ENCODE measurements at regions not wholly inside any gene's neighbourhood (a gene's known extent, or its start where the extent isn't known, plus 50 kb on each side); places are given as distances from the start of the nearest gene placed in this dataset.
"Not testable (repeated sequence)": the region's sequence is repeated elsewhere in the genome, so short reads cannot be mapped to it uniquely, and the experiment has no call there.

GRCh38 chr15:62681939-62682896 lies 360.3 kb upstream of the TPM1 start:
- no peak overlapping the region for H3K27ac ChIP-seq (replicated peaks)
- DNase-seq (ENCODE audit: low read depth in 1 of 2, low spot score in 1 of 2) = no peak

GRCh38 chr15:62683192-62683591 lies 359.4 kb upstream of the TPM1 start:
- H3K27ac ChIP-seq (replicated peaks); H3K27me3 ChIP-seq (ENCODE audit: insufficient read depth, poor library complexity, severe bottlenecking); H3K4me3 ChIP-seq (replicated peaks; ENCODE audit: insufficient read depth, low read length); DNase-seq (ENCODE audit: low read depth in 1 of 2, low spot score in 1 of 2): not testable (repeated sequence)

More at GRCh38 chr15:62681939-62682896, 360.3 kb upstream of the TPM1 start:
- no peak for TF ChIP-seq SPI1 (IDR thresholded peaks at IDR 0.05; ENCODE audit: borderline replicate concordance, low read depth)
- TF ChIP-seq GABPA (IDR thresholded peaks at IDR 0.05; ENCODE audit: low read depth) = no peak
- no peak for TF ChIP-seq POLR2AphosphoS5 (IDR thresholded peaks at IDR 0.05; ENCODE audit: low read depth)
- TF ChIP-seq, protein P1, sequence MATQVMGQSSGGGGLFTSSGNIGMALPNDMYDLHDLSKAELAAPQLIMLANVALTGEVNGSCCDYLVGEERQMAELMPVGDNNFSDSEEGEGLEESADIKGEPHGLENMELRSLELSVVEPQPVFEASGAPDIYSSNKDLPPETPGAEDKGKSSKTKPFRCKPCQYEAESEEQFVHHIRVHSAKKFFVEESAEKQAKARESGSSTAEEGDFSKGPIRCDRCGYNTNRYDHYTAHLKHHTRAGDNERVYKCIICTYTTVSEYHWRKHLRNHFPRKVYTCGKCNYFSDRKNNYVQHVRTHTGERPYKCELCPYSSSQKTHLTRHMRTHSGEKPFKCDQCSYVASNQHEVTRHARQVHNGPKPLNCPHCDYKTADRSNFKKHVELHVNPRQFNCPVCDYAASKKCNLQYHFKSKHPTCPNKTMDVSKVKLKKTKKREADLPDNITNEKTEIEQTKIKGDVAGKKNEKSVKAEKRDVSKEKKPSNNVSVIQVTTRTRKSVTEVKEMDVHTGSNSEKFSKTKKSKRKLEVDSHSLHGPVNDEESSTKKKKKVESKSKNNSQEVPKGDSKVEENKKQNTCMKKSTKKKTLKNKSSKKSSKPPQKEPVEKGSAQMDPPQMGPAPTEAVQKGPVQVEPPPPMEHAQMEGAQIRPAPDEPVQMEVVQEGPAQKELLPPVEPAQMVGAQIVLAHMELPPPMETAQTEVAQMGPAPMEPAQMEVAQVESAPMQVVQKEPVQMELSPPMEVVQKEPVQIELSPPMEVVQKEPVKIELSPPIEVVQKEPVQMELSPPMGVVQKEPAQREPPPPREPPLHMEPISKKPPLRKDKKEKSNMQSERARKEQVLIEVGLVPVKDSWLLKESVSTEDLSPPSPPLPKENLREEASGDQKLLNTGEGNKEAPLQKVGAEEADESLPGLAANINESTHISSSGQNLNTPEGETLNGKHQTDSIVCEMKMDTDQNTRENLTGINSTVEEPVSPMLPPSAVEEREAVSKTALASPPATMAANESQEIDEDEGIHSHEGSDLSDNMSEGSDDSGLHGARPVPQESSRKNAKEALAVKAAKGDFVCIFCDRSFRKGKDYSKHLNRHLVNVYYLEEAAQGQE (IDR thresholded peaks at IDR 0.05; ENCODE audit: insufficient replicate concordance, low read depth) = no peak
- TF ChIP-seq, protein P2, sequence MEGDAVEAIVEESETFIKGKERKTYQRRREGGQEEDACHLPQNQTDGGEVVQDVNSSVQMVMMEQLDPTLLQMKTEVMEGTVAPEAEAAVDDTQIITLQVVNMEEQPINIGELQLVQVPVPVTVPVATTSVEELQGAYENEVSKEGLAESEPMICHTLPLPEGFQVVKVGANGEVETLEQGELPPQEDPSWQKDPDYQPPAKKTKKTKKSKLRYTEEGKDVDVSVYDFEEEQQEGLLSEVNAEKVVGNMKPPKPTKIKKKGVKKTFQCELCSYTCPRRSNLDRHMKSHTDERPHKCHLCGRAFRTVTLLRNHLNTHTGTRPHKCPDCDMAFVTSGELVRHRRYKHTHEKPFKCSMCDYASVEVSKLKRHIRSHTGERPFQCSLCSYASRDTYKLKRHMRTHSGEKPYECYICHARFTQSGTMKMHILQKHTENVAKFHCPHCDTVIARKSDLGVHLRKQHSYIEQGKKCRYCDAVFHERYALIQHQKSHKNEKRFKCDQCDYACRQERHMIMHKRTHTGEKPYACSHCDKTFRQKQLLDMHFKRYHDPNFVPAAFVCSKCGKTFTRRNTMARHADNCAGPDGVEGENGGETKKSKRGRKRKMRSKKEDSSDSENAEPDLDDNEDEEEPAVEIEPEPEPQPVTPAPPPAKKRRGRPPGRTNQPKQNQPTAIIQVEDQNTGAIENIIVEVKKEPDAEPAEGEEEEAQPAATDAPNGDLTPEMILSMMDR (IDR thresholded peaks at IDR 0.05; ENCODE audit: insufficient read depth, low read length) = no peak
- Histone ChIP-seq H3K4me3 (replicated peaks; ENCODE audit: insufficient read depth, low read length) (no peak overlapping the region), H3K27me3 (ENCODE audit: insufficient read depth, poor library complexity, severe bottlenecking) (no peaks in the 10 kb centered on the region)

DNA sequence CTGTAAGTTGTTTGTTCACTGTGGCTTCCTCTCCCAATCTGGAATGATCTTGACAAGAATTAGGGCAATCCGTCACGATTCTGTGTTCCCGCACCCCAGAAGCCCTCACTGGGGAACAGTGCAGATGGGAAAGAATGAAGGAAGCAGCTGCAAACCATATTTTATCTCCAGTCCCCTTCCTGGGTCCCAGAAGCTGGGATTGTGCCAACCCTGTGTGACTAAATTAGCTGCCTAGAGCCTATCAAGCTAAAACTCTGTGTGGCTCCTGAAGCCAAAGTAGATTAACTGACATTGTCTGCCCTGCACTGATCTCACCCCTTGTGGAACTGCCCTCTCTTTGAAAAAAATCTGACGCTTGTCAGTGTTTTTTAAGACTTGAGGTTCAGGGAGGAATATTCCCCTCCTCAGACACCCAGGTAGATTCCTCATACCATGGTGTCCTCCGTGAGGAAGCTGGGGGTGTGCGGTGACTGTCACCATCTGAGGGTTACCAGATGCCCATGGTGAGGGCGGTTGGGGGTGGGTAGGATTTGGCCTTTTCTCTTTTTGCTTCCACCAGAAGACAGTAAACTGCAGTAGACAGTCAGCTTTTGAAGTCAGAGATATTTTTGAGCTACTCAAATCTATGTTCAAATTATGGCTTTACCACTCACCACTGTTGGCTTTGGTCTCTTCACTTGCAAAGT lies 358.3 kb upstream of the TPM1 start:
- TF ChIP-seq, protein P2 (IDR thresholded peaks at IDR 0.05; ENCODE audit: insufficient read depth, low read length) = no peak
- no peak for TF ChIP-seq POLR2AphosphoS5 (IDR thresholded peaks at IDR 0.05; ENCODE audit: low read depth)
- TF ChIP-seq, protein P1 (IDR thresholded peaks at IDR 0.05; ENCODE audit: insufficient replicate concordance, low read depth) = no peak
- no peak for TF ChIP-seq GABPA (IDR thresholded peaks at IDR 0.05; ENCODE audit: low read depth)
- TF ChIP-seq SPI1 (IDR thresholded peaks at IDR 0.05; ENCODE audit: borderline replicate concordance, low read depth) = no peak
- no peak overlapping the region for H3K4me3 ChIP-seq (replicated peaks; ENCODE audit: insufficient read depth, low read length)
- DNase-seq (ENCODE audit: low read depth in 1 of 2, low spot score in 1 of 2) = no peak
- H3K27me3 ChIP-seq (ENCODE audit: insufficient read depth, poor library complexity, severe bottlenecking) = no peaks in the 10 kb centered on the region
- no peak overlapping the region for H3K27ac ChIP-seq (replicated peaks)

- Histone ChIP-seq H3K27ac (replicated peaks) (no peak overlapping the region), H3K27me3 (ENCODE audit: insufficient read depth, poor library complexity, severe bottlenecking) (no peaks in the 10 kb centered on the region), H3K4me3 (replicated peaks; ENCODE audit: insufficient read depth, low read length) (no peak overlapping the region)
- no peak for TF ChIP-seq POLR2AphosphoS5 (IDR thresholded peaks at IDR 0.05; ENCODE audit: low read depth)
- no peak for TF ChIP-seq GABPA (IDR thresholded peaks at IDR 0.05; ENCODE audit: low read depth)
- TF ChIP-seq, protein P2 (IDR thresholded peaks at IDR 0.05; ENCODE audit: insufficient read depth, low read length) = no peak
- TF ChIP-seq, protein P1 (IDR thresholded peaks at IDR 0.05; ENCODE audit: insufficient replicate concordance, low read depth) = no peak
- no peak for TF ChIP-seq SPI1 (IDR thresholded peaks at IDR 0.05; ENCODE audit: borderline replicate concordance, low read depth)
- DNase-seq (ENCODE audit: low read depth in 1 of 2, low spot score in 1 of 2) = no peak
Observed at GRCh38 chr15:62691008-62691407, 351.5 kb upstream of the TPM1 start.
